ENCODE measurements at regions not wholly inside any gene's neighbourhood (a gene's known extent, or its start where the extent isn't known, plus 50 kb on each side); places are given as distances from the start of the nearest gene placed in this dataset.

DNA sequence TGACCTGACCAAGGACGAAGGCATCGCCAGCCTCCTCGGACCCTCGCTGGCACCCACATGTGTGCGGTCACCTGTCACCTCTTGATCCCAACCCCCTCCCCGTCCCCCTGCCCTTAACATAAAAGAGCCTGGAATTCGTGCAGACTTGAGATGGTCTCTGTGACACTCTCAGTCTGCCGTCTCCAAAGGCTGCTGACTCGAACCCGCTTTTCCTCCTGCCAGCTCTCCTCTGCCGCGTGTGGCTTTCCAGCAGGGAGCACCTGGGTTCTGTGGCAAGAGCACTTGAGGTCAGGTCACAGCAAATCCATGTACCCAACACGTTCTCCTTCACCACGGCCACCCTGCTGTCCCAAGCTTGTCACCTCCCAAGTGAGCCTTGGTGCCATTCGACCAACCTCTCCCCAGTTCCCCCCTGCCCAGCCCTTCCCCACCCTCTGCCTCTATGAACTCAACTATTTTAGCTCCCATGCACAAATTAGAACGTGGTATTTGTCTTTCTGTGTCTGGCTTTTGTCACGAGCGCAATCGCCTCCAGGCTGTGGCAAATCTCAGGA is 207.6 kb downstream of the BRD1 start:
- no peaks in the 10 kb centered on the region for H3K4me1 ChIP-seq (ENCODE audit: low read depth)
- no peak for DNase-seq (ENCODE audit: low read depth in 1 of 2, low spot score in 1 of 2)

DNA sequence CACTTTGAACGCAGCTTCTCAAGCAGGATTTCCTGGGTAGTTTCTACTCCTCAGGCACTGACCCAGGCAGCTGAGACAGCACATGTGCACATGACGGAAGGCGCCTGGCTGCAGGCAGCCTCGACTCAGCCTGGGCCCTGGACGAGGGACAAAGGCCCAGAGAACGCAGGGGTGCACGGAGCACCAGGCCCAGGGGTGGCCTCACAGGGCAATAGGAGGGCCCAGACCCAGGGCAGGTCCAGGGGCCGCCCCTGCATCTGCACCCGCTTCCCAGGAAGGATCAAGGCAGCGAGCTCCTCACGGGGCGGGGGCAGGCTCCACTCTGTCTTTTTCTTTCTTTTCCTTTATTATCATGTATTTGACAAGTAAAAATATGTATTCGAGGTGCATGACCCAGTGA is 208.4 kb downstream of the BRD1 start:
- Histone ChIP-seq H3K36me3 (no peaks in the 10 kb centered on the region), H3K9me3 (ENCODE audit: low read depth) (no peaks in the 10 kb centered on the region), H3K4me3 (no peak overlapping the region), H3K27ac (no peak overlapping the region), H3K27me3 (no peaks in the 10 kb centered on the region), H3K4me1 (ENCODE audit: low read depth) (no peaks in the 10 kb centered on the region)
- TF ChIP-seq, protein P1, sequence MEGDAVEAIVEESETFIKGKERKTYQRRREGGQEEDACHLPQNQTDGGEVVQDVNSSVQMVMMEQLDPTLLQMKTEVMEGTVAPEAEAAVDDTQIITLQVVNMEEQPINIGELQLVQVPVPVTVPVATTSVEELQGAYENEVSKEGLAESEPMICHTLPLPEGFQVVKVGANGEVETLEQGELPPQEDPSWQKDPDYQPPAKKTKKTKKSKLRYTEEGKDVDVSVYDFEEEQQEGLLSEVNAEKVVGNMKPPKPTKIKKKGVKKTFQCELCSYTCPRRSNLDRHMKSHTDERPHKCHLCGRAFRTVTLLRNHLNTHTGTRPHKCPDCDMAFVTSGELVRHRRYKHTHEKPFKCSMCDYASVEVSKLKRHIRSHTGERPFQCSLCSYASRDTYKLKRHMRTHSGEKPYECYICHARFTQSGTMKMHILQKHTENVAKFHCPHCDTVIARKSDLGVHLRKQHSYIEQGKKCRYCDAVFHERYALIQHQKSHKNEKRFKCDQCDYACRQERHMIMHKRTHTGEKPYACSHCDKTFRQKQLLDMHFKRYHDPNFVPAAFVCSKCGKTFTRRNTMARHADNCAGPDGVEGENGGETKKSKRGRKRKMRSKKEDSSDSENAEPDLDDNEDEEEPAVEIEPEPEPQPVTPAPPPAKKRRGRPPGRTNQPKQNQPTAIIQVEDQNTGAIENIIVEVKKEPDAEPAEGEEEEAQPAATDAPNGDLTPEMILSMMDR (IDR thresholded peaks at IDR 0.05; ENCODE audit: low read depth, low read length), result no peak
- DNase-seq (ENCODE audit: low read depth in 1 of 2, low spot score in 1 of 2), result no peak

More for the DNA sequence above, 207.6 kb downstream of the BRD1 start:
- no peaks in the 10 kb centered on the region for H3K9me3 ChIP-seq (ENCODE audit: low read depth)
- no peaks in the 10 kb centered on the region for H3K27me3 ChIP-seq
- TF ChIP-seq, protein P1 (IDR thresholded peaks at IDR 0.05; ENCODE audit: low read depth, low read length), result no peak
- H3K27ac ChIP-seq, result no peak overlapping the region
- H3K4me3 ChIP-seq, result no peak overlapping the region
- H3K36me3 ChIP-seq, result no peaks in the 10 kb centered on the region

DNA sequence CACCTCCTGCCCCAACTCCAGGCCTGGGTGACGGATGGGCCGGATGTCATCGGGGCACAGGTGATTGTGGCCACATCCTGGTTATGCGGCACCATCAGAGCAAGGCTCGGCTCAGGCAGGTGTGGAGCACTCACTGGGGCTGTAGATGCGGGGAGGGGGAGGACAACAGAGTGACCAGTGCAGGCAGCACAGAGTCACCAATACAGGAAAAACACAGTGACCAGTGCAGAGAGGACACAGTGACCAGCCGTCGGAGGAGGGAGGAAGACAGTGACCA is 209.1 kb downstream of the BRD1 start:
- DNase-seq (ENCODE audit: low read depth in 1 of 2, low spot score in 1 of 2), result no peak
- TF ChIP-seq, protein P1 (IDR thresholded peaks at IDR 0.05; ENCODE audit: low read depth, low read length), result no peak
- no peaks in the 10 kb centered on the region for H3K36me3 ChIP-seq
- H3K9me3 ChIP-seq (ENCODE audit: low read depth), result no peaks in the 10 kb centered on the region
- H3K27me3 ChIP-seq, result no peaks in the 10 kb centered on the region
- H3K4me1 ChIP-seq (ENCODE audit: low read depth), result no peaks in the 10 kb centered on the region
- no peak overlapping the region for H3K4me3 ChIP-seq
- no peak overlapping the region for H3K27ac ChIP-seq

DNA sequence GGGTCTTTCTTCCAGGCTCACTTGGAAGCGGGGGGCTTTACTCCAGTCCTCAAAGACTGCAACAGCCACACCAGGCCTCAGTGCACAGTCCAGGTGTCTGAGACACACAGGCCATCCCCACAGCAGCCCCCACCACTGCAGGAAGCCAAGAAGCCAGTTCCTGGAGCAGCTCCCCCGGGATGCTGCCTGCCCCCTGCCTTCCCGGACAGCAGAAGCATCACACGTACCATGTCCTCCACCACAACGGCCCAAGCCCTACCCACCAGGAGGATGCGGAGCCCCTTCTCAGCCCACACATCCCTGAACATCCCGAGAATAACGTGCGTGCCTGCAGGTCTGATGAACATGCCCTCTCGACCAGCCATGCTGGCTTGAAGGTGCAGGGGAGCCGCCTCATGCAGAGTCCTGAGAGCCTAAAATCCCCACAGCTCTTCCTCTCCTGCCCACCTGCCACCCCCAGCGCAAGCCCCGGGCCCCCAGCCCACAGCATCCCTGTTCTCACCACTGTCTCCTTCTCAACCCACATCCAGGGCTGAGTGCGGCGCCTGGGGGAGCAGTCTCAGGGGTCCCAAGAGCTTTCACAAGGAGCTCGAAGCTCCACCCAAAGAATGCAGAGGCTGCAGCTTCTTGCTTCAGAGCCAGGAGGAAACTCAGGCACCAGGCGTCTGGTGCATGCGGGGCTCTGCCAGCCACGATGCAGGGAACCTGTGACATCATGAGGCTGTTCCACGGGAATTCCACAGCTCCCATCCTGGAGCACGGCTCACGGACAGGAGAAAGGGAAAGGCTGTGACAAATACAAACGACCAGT is 209.6 kb downstream of the BRD1 start:
- no peaks in the 10 kb centered on the region for H3K9me3 ChIP-seq (ENCODE audit: low read depth)
- H3K36me3 ChIP-seq, result no peaks in the 10 kb centered on the region
- no peak overlapping the region for H3K4me3 ChIP-seq
- TF ChIP-seq, protein P1 (IDR thresholded peaks at IDR 0.05; ENCODE audit: low read depth, low read length), result no peak
- no peaks in the 10 kb centered on the region for H3K4me1 ChIP-seq (ENCODE audit: low read depth)
- H3K27me3 ChIP-seq, result no peaks in the 10 kb centered on the region
- no peak overlapping the region for H3K27ac ChIP-seq
- no peak for DNase-seq (ENCODE audit: low read depth in 1 of 2, low spot score in 1 of 2)

DNA sequence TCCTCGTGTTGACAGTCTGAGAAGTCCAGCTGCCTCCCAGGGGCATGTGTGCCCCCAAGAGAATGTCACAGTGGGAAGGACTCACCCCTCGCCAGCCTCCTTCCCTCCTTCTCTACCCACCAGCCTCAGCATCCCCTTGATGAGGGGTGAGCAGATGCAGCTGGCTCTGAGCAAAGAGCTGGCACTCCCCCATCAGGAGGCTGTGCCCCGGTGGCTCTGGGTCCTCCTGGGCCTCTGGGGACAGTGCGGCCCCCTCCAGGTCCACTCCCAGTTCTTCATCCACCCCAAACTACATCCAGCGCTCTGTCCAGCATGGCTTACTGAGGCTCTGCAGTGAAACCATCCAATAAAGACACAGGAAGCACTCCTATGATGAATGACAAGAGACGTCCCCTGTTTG is 210.4 kb downstream of the BRD1 start:
- TF ChIP-seq, protein P1 (IDR thresholded peaks at IDR 0.05; ENCODE audit: low read depth, low read length), result no peak
- Histone ChIP-seq H3K4me1 (ENCODE audit: low read depth) (no peaks in the 10 kb centered on the region), H3K27ac (no peak overlapping the region), H3K4me3 (no peak overlapping the region), H3K9me3 (ENCODE audit: low read depth) (no peaks in the 10 kb centered on the region), H3K27me3 (no peaks in the 10 kb centered on the region), H3K36me3 (no peaks in the 10 kb centered on the region)
- DNase-seq (ENCODE audit: low read depth in 1 of 2, low spot score in 1 of 2), result no peak
